Nephron progenitor cell (in vitro differentiated cells): ENCODE measurements at regions not wholly inside any gene's neighbourhood (a gene's known extent, or its start where the extent isn't known, plus 50 kb on each side); places are given as distances from the start of the nearest gene placed in this dataset.

Source experiments
- DNase-seq: peaks from one replicate; pipeline ENCODE4 v3.0.0; 2021
- H3K27ac Mint-ChIP-seq: 2 replicates; pipeline ENCODE4 v1.8.0; 2021; ENCODE audit warnings: mild to moderate bottlenecking, moderate library complexity, mixed read lengths
- H3K27me3 Mint-ChIP-seq: 2 replicates; pipeline ENCODE4 v1.8.0; 2021; ENCODE audit warnings: mild to moderate bottlenecking, low read depth, mixed read lengths; ENCODE audit not compliant: poor library complexity
- H3K36me3 Mint-ChIP-seq: 2 replicates; pipeline ENCODE4 v1.8.0; 2021; ENCODE audit warnings: low read depth, mixed read lengths
- H3K4me1 Mint-ChIP-seq: 2 replicates; pipeline ENCODE4 v1.8.0; 2021; ENCODE audit warnings: mixed read lengths
- H3K4me3 Mint-ChIP-seq: 2 replicates; pipeline ENCODE4 v1.8.0; 2021; ENCODE audit warnings: mild to moderate bottlenecking, moderate library complexity, mixed read lengths
- H3K9me3 Mint-ChIP-seq: 2 replicates; pipeline ENCODE4 v1.8.0; 2021; ENCODE audit warnings: mild to moderate bottlenecking, moderate library complexity, mixed read lengths
- CTCF ChIP-seq: fragments of 200-600 bp; sonication (generic); IDR thresholded peaks from 2 replicates; pipeline ENCODE4 v1.5.0; 2021; ENCODE audit warnings: antibody characterized with exemption

GRCh38 chr20:62554898-62555641 is 79.3 kb upstream of the GATA5 start:
- no peak for DNase-seq
- H3K4me1 Mint-ChIP-seq, result peaks cover 62% of the 10 kb centered on the region
- H3K4me3 Mint-ChIP-seq, result no peak overlapping the region
- no peak overlapping the region for H3K27ac Mint-ChIP-seq
- no peak for TF ChIP-seq CTCF
- peaks cover 28% of the 10 kb centered on the region for H3K27me3 Mint-ChIP-seq
- H3K9me3 Mint-ChIP-seq, result no peaks in the 10 kb centered on the region
- H3K36me3 Mint-ChIP-seq, result no peaks in the 10 kb centered on the region

- no peak for TF ChIP-seq CTCF
- no peaks in the 10 kb centered on the region for H3K36me3 Mint-ChIP-seq
- peak overlapping the region; percentile 42 for H3K4me3 Mint-ChIP-seq
- H3K27ac Mint-ChIP-seq, result no peak overlapping the region
- no peaks in the 10 kb centered on the region for H3K9me3 Mint-ChIP-seq
- H3K4me1 Mint-ChIP-seq, result peaks cover 61% of the 10 kb centered on the region
- H3K27me3 Mint-ChIP-seq, result peaks cover 23% of the 10 kb centered on the region
- peak; percentile 47 for DNase-seq
Measured at GRCh38 chr20:62555642-62556420, 80.0 kb upstream of the GATA5 start.

GRCh38 chr20:62557462-62557861 is 81.7 kb upstream of the GATA5 start:
- peaks cover 63% of the 10 kb centered on the region for H3K4me1 Mint-ChIP-seq
- DNase-seq, result no peak
- no peak overlapping the region for H3K27ac Mint-ChIP-seq
- H3K9me3 Mint-ChIP-seq, result no peaks in the 10 kb centered on the region
- H3K4me3 Mint-ChIP-seq, result no peak overlapping the region
- no peaks in the 10 kb centered on the region for H3K36me3 Mint-ChIP-seq
- peaks cover 12% of the 10 kb centered on the region for H3K27me3 Mint-ChIP-seq
- TF ChIP-seq CTCF, result no peak

GRCh38 chr20:62557999-62558408 is 82.2 kb upstream of the GATA5 start:
- Mint-ChIP-seq H3K4me3 (peak overlapping the region; percentile 61), H3K36me3 (no peaks in the 10 kb centered on the region), H3K4me1 (peaks cover 58% of the 10 kb centered on the region), H3K9me3 (no peaks in the 10 kb centered on the region), H3K27me3 (peaks cover 6% of the 10 kb centered on the region), H3K27ac (peak overlapping the region; percentile 19)
- no peak for TF ChIP-seq CTCF
- no peak for DNase-seq

DNA sequence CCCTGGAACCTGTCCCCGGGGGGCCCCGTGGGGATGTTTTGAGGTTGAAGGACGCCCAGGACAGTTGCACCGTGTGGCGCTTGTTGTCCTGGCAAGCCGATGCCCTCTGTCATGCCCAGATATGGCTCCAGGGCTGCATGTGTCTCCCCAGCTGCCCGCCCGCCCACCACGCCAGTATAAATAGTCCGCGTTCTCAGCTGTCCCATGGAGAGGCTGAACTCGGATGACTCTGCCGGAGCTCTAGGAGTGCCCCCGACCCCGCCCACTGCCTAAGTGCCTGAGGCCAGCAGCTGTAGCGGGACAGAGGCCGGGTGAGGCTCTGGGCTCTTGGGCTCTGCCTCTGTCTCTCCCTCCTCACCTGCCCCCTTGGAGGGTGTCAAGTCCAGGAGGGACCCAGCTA is 83.0 kb upstream of the GATA5 start:
- peaks cover 54% of the 10 kb centered on the region for H3K4me1 Mint-ChIP-seq
- peak; percentile 43 for DNase-seq
- no peak for TF ChIP-seq CTCF
- H3K9me3 Mint-ChIP-seq, result no peaks in the 10 kb centered on the region
- peaks cover 2% of the 10 kb centered on the region for H3K27me3 Mint-ChIP-seq
- no peak overlapping the region for H3K4me3 Mint-ChIP-seq
- H3K36me3 Mint-ChIP-seq, result no peaks in the 10 kb centered on the region
- H3K27ac Mint-ChIP-seq, result no peak overlapping the region
